GM12891 (cell line): ENCODE measurements at regions not wholly inside any gene's neighbourhood (a gene's known extent, or its start where the extent isn't known, plus 50 kb on each side); places are given as distances from the start of the nearest gene placed in this dataset.

ENCODE experiments used
- POLR2A ChIP-seq: IDR thresholded peaks from 2 replicates; pipeline ENCODE4 v1.6.1; 2011; ENCODE audit warnings: low read depth, low read length, control low read depth
- POLR2AphosphoS5 ChIP-seq: IDR thresholded peaks from 2 replicates; pipeline ENCODE4 v1.6.1; 2011; ENCODE audit warnings: low read depth, low read length, control low read depth
- TAF1 ChIP-seq: IDR thresholded peaks from 2 replicates; pipeline ENCODE4 v1.6.1; 2011; ENCODE audit warnings: low read depth, low read length, control low read depth

DNA sequence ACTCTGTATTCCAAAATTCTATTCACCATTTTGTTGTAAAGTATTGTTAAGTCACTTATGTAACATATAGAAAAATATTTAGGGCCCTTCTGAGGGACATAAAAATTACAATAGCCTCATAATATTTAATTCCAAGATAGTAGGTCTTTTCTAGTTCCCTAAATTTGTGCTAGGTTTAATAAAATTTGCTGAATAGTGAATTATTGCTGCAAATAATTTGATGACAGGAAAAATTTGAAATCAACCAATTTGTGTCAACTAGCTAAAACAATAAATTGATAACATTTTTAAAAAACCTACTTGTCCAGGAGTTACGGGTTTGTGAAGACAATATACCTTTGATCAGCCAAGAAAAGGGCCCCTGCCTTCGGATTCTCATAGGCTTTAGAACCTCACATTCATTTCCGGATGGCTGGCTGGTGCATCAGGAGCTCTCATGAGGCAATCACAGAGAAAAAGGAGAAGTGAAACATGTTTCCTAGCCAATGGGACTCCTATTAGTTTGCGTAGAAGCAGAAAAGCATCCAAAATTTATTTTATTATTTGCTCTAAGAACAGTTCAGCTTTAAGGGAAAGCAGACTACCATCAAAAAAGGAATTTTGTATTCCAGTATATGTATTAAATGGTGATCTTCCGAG lies 177.2 kb downstream of the LRRC3B start:
- TF ChIP-seq POLR2A, result no peak
- TF ChIP-seq POLR2AphosphoS5, result no peak
- TF ChIP-seq TAF1, result no peak
